GM19240 (cell line): ENCODE measurements at regions not wholly inside any gene's neighbourhood (a gene's known extent, or its start where the extent isn't known, plus 50 kb on each side); places are given as distances from the start of the nearest gene placed in this dataset.

Experiments
- DNase-seq: peaks from one replicate; pipeline ENCODE4 v3.0.0; 2011; ENCODE audit warnings: low spot score; ENCODE audit not compliant: insufficient read length

GRCh38 chr3:124401843-124402242 is 328.4 kb upstream of the UMPS start:
- no peak for DNase-seq

GRCh38 chr3:124402791-124403190 is 327.5 kb upstream of the UMPS start:
- no peak for DNase-seq

GRCh38 chr3:124404621-124405020 is 325.6 kb upstream of the UMPS start:
- no peak for DNase-seq

GRCh38 chr3:124407260-124407659 is 323.0 kb upstream of the UMPS start:
- DNase-seq, result no peak

GRCh38 chr3:124409650-124410275 is 320.5 kb upstream of the UMPS start:
- DNase-seq, result no peak

GRCh38 chr3:124410471-124410870 is 319.8 kb upstream of the UMPS start:
- DNase-seq, result no peak

GRCh38 chr3:124411728-124412127 is 318.5 kb upstream of the UMPS start:
- no peak for DNase-seq

GRCh38 chr3:124412644-124413043 is 317.6 kb upstream of the UMPS start:
- DNase-seq, result no peak

GRCh38 chr3:124413393-124413792 is 316.9 kb upstream of the UMPS start:
- DNase-seq, result no peak

GRCh38 chr3:124413989-124414598 is 316.2 kb upstream of the UMPS start:
- no peak for DNase-seq

GRCh38 chr3:124415446-124415960 is 314.7 kb upstream of the UMPS start:
- no peak for DNase-seq

- DNase-seq, result no peak
Observed at GRCh38 chr3:124419303-124419702, 310.9 kb upstream of the UMPS start.

- DNase-seq, result no peak
Observed at GRCh38 chr3:124420392-124420791, 309.9 kb upstream of the UMPS start.

GRCh38 chr3:124422805-124423204 is 307.4 kb upstream of the UMPS start:
- no peak for DNase-seq

- no peak for DNase-seq
Observed at GRCh38 chr3:124424396-124424795, 305.9 kb upstream of the UMPS start.

GRCh38 chr3:124425972-124426371 is 304.3 kb upstream of the UMPS start:
- no peak for DNase-seq

- DNase-seq, result no peak
Observed at GRCh38 chr3:124428372-124429128, 301.7 kb upstream of the UMPS start.

GRCh38 chr3:124429129-124429815 is 301.0 kb upstream of the UMPS start:
- no peak for DNase-seq

GRCh38 chr3:124431331-124431994 is 298.8 kb upstream of the UMPS start:
- DNase-seq, result no peak

GRCh38 chr3:124434176-124434575 is 296.1 kb upstream of the UMPS start:
- no peak for DNase-seq

- no peak for DNase-seq
Observed at GRCh38 chr3:124435467-124435866, 294.8 kb upstream of the UMPS start.
